SK-N-MC (cell line): ENCODE measurements at regions not wholly inside any gene's neighbourhood (a gene's known extent, or its start where the extent isn't known, plus 50 kb on each side); places are given as distances from the start of the nearest gene placed in this dataset.

Source experiments
- EZH2 ChIP-seq: fragments of 200-600 bp; sonication (generic); IDR thresholded peaks from one replicate; pipeline ENCODE4 v1.6.1; 2017; ENCODE audit warnings: antibody characterized with exemption
- POLR2AphosphoS5 ChIP-seq: IDR thresholded peaks from 2 replicates; pipeline ENCODE4 v1.6.1; 2012; ENCODE audit warnings: mild to moderate bottlenecking, low read depth, low read length, borderline replicate concordance

DNA sequence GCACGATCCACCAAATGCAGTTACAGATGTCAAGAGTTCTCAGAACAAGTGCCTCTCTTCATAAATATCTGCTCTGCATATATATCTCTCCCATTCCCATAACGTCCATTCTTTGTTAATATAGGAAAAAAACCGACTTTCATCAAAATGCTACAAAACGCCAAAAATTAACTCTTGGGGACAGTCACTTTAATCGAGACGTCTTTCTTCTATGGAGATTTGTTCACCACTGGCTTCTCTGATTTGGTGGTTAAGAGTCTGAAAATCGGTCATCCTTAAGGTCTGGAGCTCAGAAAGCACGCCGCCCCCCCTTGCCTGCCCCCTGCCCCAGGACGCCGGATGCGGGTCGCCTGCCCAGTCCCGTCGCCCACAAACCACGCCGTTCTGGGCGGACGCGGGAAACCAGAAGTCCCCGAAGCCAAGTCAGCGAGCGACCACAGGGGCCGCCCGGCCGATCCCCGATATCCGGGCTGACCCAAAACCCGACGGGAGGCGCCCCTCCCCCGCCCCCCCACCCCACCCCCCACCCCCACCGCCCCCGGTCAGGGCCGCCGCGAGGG, 252.7 kb downstream of the TJP1 start:
- TF ChIP-seq EZH2 = peak; percentile 82
- TF ChIP-seq POLR2AphosphoS5 = no peak
